Common myeloid progenitor, CD34-positive (primary cell): ENCODE measurements at regions not wholly inside any gene's neighbourhood (a gene's known extent, or its start where the extent isn't known, plus 50 kb on each side); places are given as distances from the start of the nearest gene placed in this dataset.
A peak's percentile ranks its signal among the peaks of the same experiment; 100 is the strongest.

Experiments
- CTCF ChIA-PET: fragments of 350-600 bp; sonication (Branson Sonifier 250); formaldehyde crosslinking; loops from one replicate; lab custom pipeline; 2021; ENCODE audit warnings: antibody characterized with exemption; lab: Charles Lee
- POLR2A ChIA-PET: fragments of 350-600 bp; sonication (Branson Sonifier 250); formaldehyde crosslinking; loops from one replicate; lab custom pipeline; 2021; ENCODE audit warnings: antibody characterized with exemption; lab: Charles Lee
- DNase-seq, 3 donors: peaks; one replicate each; pipeline versions ENCODE4 v3.0.0 to v3.0.0-alpha.2; 2013
- H3K27ac ChIP-seq, 2 experiments: 1 replicate in 1 of 2; 2 replicates in 1 of 2; pipeline ENCODE4 v1.7.0; 2013; ENCODE audit warnings: inconsistent platforms in 2 of 2, low read length in 2 of 2, mild to moderate bottlenecking in 2 of 2, low read depth in 1 of 2, moderate library complexity in 1 of 2; ENCODE audit not compliant: severe bottlenecking in 2 of 2, insufficient read depth in 1 of 2, poor library complexity in 1 of 2
- H3K27me3 ChIP-seq, 5 experiments: replicated peaks in 2 of 5; 1 replicate in 3 of 5; 2 replicates in 2 of 5; pipeline versions ENCODE4 v1.6.1 to v1.7.0; 2013; ENCODE audit warnings: low read length in 4 of 5, mild to moderate bottlenecking in 2 of 5, moderate library complexity in 2 of 5, inconsistent platforms in 1 of 5; ENCODE audit not compliant: insufficient read depth in 5 of 5, control insufficient read depth in 4 of 5
- H3K36me3 ChIP-seq, 4 experiments: 1 replicate in 2 of 4; 2 replicates in 2 of 4; pipeline versions ENCODE4 v1.6.1 to v1.7.0; 2013; ENCODE audit warnings: low read length in 3 of 4, control low read depth in 1 of 4, mild to moderate bottlenecking in 1 of 4; ENCODE audit not compliant: control insufficient read depth in 4 of 4, insufficient read depth in 4 of 4
- H3K4me1 ChIP-seq, 4 experiments: 1 replicate in 3 of 4; 2 replicates in 1 of 4; pipeline versions ENCODE4 v1.6.1 to v1.7.1; 2013; ENCODE audit warnings: low read length in 3 of 4, mild to moderate bottlenecking in 3 of 4, control low read depth in 1 of 4, inconsistent platforms in 1 of 4, moderate library complexity in 1 of 4; ENCODE audit not compliant: control insufficient read depth in 4 of 4, insufficient read depth in 4 of 4; ENCODE audit errors: control extremely low read depth in 1 of 4
- H3K4me3 ChIP-seq, 7 experiments: 1 replicate in 4 of 7; 2 replicates in 3 of 7; pipeline versions ENCODE4 v1.5.1 to v1.7.0; 2013; ENCODE audit warnings: mild to moderate bottlenecking in 7 of 7, low read length in 6 of 7, moderate library complexity in 6 of 7, inconsistent platforms in 2 of 7, low read depth in 2 of 7, control low read depth in 1 of 7; ENCODE audit not compliant: insufficient read depth in 4 of 7, control insufficient read depth in 1 of 7; ENCODE audit errors: extremely low read depth in 1 of 7
- H3K9me3 ChIP-seq, 5 experiments: 1 replicate in 4 of 5; 2 replicates in 1 of 5; pipeline versions ENCODE4 v1.6.1 to v1.7.1; 2013; ENCODE audit warnings: low read length in 4 of 5, mild to moderate bottlenecking in 2 of 5, inconsistent platforms in 1 of 5, low read depth in 1 of 5, moderate library complexity in 1 of 5; ENCODE audit not compliant: control insufficient read depth in 4 of 5, insufficient read depth in 2 of 5; ENCODE audit errors: control extremely low read depth in 1 of 5
- WGBS: methylation state at CpG from one replicate; pipeline ENCODE4 v1.1.5; 2013; ENCODE audit not compliant: insufficient coverage; 5-methylcytosine and 5-hydroxymethylcytosine counted together

DNA sequence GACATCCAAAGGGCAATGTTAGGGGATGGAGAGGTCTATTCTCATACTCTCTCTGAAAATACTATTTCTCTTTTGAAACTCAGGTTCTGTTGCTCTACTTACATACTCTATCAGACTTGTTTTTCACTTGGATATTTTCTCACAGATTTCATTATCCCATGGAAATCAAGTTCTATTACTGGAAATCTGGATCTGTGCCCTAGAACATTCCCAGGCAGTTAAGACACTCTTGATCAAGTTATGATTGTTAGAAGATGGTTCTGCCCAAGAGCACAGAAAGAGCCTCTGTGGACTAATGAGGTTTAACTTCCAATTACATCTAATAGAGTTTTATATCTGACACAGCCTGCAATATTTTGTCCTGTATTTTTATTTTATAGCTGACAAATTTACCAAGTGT lies 591.0 kb upstream of the ATP2B1 start:
- CTCF ChIA-PET = interaction anchor here (1.2 kb wide), 2 partner anchors 14 to 21 kb away, joined by 3 to 4 read pairs; no protein-coding TSS in a partner anchor
- no peaks in the 10 kb centered on the region for H3K27me3 ChIP-seq
- H3K4me1 ChIP-seq = peaks cover 0 to 2% (median under 1%) of the 10 kb centered on the region in 4 experiments
- H3K27ac ChIP-seq = no peak overlapping the region
- H3K4me3 ChIP-seq = no peak overlapping the region
- POLR2A ChIA-PET = no interaction called here
- H3K9me3 ChIP-seq = no peaks in the 10 kb centered on the region
- H3K36me3 ChIP-seq = no peaks in the 10 kb centered on the region
- no peak for DNase-seq

DNA sequence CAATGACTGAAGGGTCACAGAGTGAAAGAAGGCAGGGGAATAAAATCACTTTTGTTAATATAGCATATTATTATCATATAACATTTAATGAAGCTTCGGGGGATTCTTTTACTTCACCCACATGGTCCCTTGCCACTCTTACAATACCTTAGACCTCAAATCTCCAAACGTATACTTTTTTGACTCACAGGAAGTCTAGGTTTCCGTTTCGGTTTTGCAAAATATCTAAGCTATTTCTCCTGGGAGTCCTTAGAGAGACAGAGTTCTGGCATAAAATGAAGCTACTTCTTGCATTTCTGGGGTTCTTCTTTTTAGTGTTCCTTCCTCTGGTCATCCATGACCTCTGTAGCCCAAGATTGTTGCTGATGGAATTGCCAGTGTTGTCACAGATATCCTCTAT lies 590.5 kb upstream of the ATP2B1 start:
- H3K27ac ChIP-seq = no peak overlapping the region
- ChIA-PET CTCF (interaction anchor here (1.2 kb wide), 2 partner anchors 14 to 20 kb away, joined by 3 to 4 read pairs; no protein-coding TSS in a partner anchor), POLR2A (no interaction called here)
- no peak overlapping the region for H3K4me3 ChIP-seq
- H3K27me3 ChIP-seq = no peaks in the 10 kb centered on the region
- peaks cover 0 to 2% (median under 1%) of the 10 kb centered on the region in 4 experiments for H3K4me1 ChIP-seq
- H3K9me3 ChIP-seq = no peaks in the 10 kb centered on the region
- no peaks in the 10 kb centered on the region for H3K36me3 ChIP-seq
- 50% methylated on average over 3 of the region's 4 CpGs for WGBS
- peak in 2 of 3 donors; percentile 48 to 58 for DNase-seq

DNA sequence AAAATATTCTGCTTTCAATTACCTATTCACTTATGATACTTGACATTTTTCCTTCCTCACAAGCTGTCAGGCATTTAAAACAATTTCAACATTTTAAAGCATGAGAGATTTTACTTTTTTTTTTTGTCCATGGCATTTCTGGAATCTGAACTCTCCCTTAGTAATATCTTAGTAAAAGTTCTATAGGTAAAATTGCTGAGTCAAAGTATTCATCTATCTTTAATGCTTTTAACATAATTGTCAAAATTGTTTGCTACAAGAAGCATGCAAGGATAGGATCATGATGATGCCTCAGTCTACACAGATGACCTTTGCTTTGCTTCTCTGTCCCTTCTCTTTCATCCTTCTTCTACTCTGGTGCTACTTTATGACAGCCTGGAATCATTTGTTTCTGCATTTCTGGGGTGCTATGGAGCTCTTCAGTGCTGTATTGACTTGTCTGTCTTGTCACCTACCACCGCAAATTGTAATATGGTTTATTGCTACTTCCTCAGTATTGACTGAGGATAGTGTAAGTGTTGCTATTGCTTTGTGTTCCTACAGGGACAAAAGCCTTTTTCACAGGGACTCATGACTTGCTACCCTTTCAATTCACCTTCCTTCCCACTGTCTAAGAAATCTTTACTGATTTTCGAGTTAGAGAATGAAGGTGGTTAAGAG lies 589.8 kb upstream of the ATP2B1 start:
- POLR2A ChIA-PET = no interaction called here

DNA sequence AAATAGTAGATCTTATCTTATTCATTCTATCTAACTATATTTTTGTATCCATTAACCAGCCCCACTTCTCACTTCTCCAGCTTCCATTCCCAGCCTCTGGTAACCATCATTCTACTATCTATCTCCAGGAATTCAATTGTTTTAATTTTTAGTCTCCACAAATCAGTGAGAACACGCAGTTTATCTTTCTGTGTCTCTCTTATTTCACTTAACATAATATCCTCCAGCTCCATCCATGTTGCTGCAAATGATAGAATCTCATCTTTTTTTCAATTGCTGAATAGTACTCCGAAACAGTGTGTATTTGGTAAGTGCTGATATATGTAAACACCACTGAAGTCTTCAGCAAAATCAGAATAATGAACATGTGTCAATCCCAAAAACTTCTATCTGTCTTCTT lies 587.2 kb upstream of the ATP2B1 start:
- H3K4me1 ChIP-seq = peaks cover 0 to 5% (median 2%) of the 10 kb centered on the region in 4 experiments
- H3K27ac ChIP-seq = no peak overlapping the region
- CTCF ChIA-PET = no interaction called here
- no peaks in the 10 kb centered on the region for H3K36me3 ChIP-seq
- no peak overlapping the region for H3K4me3 ChIP-seq
- POLR2A ChIA-PET = no interaction called here
- H3K27me3 ChIP-seq = no peaks in the 10 kb centered on the region
- no peak for DNase-seq
- 100% methylated on average over 1 of the region's 2 CpGs for WGBS
- H3K9me3 ChIP-seq = no peaks in the 10 kb centered on the region

More for the DNA sequence above, 589.8 kb upstream of the ATP2B1 start:
- Histone ChIP-seq H3K9me3 (no peaks in the 10 kb centered on the region), H3K27ac (no peak overlapping the region), H3K27me3 (no peaks in the 10 kb centered on the region), H3K4me1 (peaks cover 0 to 2% (median under 1%) of the 10 kb centered on the region in 4 experiments), H3K36me3 (no peaks in the 10 kb centered on the region), H3K4me3 (no peak overlapping the region)
- no CpG with 5 or more reads among the region's 2 CpGs for WGBS
- no peak for DNase-seq
- CTCF ChIA-PET = interaction anchor here (0.6 to 1.2 kb wide), 3 partner anchors 13 to 513 kb away, joined by 3 to 4 read pairs (median 4); no protein-coding TSS in a partner anchor

GRCh38 chr12:90292183-90292582 lies 583.5 kb upstream of the ATP2B1 start:
- POLR2A ChIA-PET = no interaction called here
- Histone ChIP-seq H3K4me3 (no peak overlapping the region), H3K4me1 (peaks cover 0 to 5% (median 0%) of the 10 kb centered on the region in 4 experiments), H3K9me3 (peaks cover 2 to 9% (median 4%) of the 10 kb centered on the region in 5 experiments), H3K36me3 (no peaks in the 10 kb centered on the region), H3K27me3 (no peaks in the 10 kb centered on the region), H3K27ac (no peak overlapping the region)
- CTCF ChIA-PET = no interaction called here
- peak in 1 of 3 donors; percentile 18 for DNase-seq
- 35% methylated on average over 4 of the region's 4 CpGs for WGBS

DNA sequence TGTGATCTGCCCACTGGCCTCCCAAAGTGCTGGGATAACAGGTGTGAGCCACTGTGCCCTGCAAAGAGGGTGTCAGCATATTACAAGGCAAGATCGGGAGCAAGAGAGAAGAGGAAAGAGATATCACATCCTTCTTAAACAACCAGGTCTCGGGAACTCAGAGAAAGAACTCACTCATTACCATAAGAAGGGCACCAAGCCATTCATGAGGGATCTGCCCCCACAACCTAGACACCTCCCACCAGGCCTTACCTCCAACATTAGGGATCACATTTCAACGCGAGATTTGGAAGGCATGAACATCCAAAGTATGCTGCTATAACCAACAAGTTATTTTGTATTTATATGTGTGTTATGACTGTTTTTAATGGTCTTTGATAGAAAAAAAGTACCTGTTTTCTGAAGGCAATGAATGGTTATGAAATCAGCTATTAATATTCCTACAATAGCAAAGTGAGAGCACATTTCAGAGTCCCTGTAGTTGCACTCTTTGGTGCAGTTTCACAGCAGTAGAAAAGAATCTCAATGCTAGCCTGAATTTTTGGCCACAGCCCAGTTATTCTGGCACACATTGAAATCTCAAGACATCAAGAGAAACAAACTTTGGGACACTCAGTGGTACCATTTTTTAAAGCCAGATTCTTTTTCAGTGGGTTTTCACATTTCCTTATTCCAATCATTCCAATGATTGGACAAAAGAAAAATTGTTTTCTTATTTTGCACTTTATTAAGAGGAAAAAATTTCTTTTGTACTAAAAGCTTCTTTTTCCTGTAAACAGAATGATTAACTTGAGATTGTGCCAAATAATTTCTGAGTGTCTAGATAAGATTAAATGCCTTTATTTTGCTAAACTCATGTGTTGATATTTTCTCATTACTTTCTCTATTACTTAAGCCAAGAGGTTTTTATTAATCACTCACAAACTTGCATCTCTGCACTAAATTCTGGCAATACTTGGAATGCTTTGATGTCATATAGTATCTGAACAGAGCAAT lies 582.6 kb upstream of the ATP2B1 start:
- peaks cover 2 to 9% (median 4%) of the 10 kb centered on the region in 5 experiments for H3K9me3 ChIP-seq
- POLR2A ChIA-PET = no interaction called here
- H3K4me1 ChIP-seq = peaks cover 0 to 5% (median 0%) of the 10 kb centered on the region in 4 experiments
- CTCF ChIA-PET = no interaction called here
- H3K4me3 ChIP-seq = no peak overlapping the region
- no peak overlapping the region for H3K27ac ChIP-seq
- no peak for DNase-seq
- no peaks in the 10 kb centered on the region for H3K36me3 ChIP-seq
- WGBS = 100% methylated on average over 1 of the region's 4 CpGs
- no peaks in the 10 kb centered on the region for H3K27me3 ChIP-seq
